Renal cortex interstitium (tissue), 11 donors: ENCODE measurements at regions not wholly inside any gene's neighbourhood (a gene's known extent, or its start where the extent isn't known, plus 50 kb on each side); places are given as distances from the start of the nearest gene placed in this dataset.
"Not testable (repeated sequence)": the region's sequence is repeated elsewhere in the genome, so short reads cannot be mapped to it uniquely, and the experiment has no call there.

ENCODE experiments used
- DNase-seq, 11 donors: peaks; one replicate each; pipeline ENCODE4 v3.0.0-alpha.2; 2013; ENCODE audit warnings: low read depth in 9 of 11, low spot score in 4 of 11; ENCODE audit errors: extremely low read depth in 1 of 11

DNA sequence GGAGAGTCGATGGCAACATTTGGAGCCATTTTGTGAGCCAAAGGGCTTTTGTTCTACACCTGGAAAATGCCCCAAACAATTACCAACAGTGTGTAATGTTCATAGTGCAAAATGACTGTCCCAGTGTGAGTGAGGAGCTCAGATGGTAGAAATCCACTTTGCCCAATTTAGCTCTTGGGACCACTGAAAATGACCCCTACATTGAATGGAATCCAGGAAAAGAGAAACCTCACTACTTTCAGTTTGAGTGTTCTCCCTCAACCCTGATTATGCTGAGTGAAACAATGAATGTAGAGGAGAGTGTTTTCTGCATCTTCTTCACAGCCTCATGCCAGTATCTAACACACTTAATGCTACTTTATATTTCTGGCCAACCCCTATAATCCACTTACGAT is 84.9 kb upstream of the NRN1 start:
- no peak for DNase-seq

GRCh38 chr6:6090861-6091607 is 84.3 kb upstream of the NRN1 start:
- no peak for DNase-seq

DNA sequence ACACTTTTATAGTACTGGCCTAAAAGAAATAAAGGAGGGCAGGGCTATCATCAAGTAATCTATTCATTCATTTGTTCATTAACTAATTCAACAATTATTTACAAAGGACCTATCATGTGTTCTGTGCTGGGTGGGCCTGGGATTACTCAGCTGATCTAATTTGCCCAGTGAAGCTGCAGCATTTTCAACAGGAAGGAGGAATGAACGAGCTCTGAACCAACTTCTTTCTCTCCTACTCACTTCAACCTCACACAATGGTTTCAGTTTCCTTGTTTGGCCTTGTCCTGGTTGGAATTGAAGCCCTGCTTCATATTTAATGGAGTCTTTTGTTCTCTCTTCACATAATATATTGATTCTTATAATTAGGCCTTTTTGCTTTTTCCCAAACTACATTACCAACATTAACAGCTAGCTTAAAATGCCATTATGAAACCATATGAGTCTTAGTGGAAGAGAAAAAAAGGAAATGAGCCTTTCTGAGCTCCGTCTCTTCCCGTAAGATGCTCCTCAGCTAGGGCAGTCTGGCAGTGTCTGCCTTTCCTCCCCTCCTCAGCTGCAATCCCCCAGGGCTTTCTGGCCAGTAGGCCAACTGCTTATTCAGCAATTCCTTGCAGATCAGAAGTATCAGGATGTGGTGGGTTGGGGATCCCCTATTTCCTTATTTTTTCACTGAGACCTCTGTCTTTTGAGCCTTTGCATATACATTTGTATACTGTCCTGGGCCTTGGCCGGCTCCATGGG is 79.4 kb upstream of the NRN1 start:
- no peak for DNase-seq

DNA sequence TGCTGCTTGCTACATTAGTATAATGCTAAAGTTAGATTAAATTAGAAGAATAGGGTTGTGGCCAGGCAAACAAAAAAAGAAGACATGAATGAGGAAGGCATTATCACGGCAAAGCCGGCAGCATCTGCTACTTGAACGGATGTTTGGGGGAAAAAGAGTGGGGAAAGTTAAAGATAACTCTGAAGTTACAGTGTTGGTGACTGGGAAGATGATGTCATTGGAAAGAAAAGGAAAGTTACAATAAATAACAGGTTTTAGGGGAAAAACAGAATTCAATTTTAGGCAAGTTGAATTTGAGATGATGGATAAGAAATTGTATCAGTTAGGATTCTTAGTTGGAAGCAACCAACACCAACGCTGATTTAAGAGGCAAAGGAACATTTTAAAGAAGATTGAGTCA is 74.2 kb upstream of the NRN1 start:
- no peak for DNase-seq

GRCh38 chr6:6074190-6074589 is 67.5 kb upstream of the NRN1 start:
- DNase-seq: no peak

DNA sequence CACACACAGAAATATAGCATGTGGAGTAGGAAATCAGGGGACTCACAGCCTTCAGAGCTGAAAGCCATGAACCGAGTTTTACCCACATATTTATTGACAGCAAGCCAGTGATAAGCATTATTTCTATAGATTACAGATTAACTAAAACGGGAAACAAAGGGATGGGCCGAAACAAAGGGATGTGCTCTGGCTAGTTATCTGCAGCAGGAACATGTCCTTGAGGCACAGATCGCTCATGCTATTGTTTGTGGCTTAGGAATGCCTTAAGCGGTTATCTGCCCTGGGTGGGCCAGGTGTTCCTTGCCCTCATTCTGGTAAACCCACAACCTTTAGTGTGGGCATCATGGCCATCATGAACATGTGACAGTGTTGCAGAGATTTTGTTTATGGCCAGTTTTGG is 61.4 kb upstream of the NRN1 start:
- DNase-seq: not testable (repeated sequence)

GRCh38 chr6:6058054-6058444 is 51.3 kb upstream of the NRN1 start:
- DNase-seq: no peak

GRCh38 chr6:6057442-6058053 is 50.8 kb upstream of the NRN1 start:
- DNase-seq: peak; percentile 38 to 70 (median 54)
